Spleen (tissue), 7 donors: ENCODE measurements at regions not wholly inside any gene's neighbourhood (a gene's known extent, or its start where the extent isn't known, plus 50 kb on each side); places are given as distances from the start of the nearest gene placed in this dataset.

ENCODE experiments used
- CTCF ChIP-seq, 11 experiments: fragments of 200-600 bp in 7 of 11; fragments of 450-650 bp in 4 of 11; sonication (generic) in 4 of 11; IDR thresholded peaks in 8 of 11; conservative IDR thresholded peaks in 3 of 11; 1 replicate in 7 of 11; 2 replicates in 4 of 11; pipeline versions ENCODE4 v1.4.0 to v1.8.0; 2016 to 2021; ENCODE audit warnings: antibody characterized with exemption in 11 of 11, inconsistent platforms in 4 of 11, mild to moderate bottlenecking in 1 of 11
- POLR2A ChIP-seq, 3 donors: fragments of 450-650 bp; IDR thresholded peaks; one replicate each; pipeline ENCODE4 v1.5.1; 2017; ENCODE audit warnings: antibody characterized with exemption in 3 of 3, mild to moderate bottlenecking in 1 of 3
- POLR2AphosphoS5 ChIP-seq, 3 donors: sonication (generic); formaldehyde crosslinking; IDR thresholded peaks; one replicate each; pipeline ENCODE4 v1.5.1; 2017; ENCODE audit warnings: antibody characterized with exemption in 3 of 3
- donor health status: DM: no; HTN: no; CAD: no; lungs with moderate emphysema.
- donor health status: DM: no; HTN: no; CAD: no.
- donor health status: DM: no; HTN: no; CAD: no.

- TF ChIP-seq CTCF (IDR thresholded peaks at IDR 0.05 in 8 of 11, conservative IDR thresholded peaks at IDR 0.05 in 3 of 11) = no peak
- TF ChIP-seq POLR2AphosphoS5 (IDR thresholded peaks at IDR 0.05) = no peak
- TF ChIP-seq POLR2A (IDR thresholded peaks at IDR 0.05) = no peak
Measured at GRCh38 chr15:92831336-92831654, 68.8 kb upstream of the CHD2 start.
